ENCODE measurements at regions not wholly inside any gene's neighbourhood (a gene's known extent, or its start where the extent isn't known, plus 50 kb on each side); places are given as distances from the start of the nearest gene placed in this dataset.

DNA sequence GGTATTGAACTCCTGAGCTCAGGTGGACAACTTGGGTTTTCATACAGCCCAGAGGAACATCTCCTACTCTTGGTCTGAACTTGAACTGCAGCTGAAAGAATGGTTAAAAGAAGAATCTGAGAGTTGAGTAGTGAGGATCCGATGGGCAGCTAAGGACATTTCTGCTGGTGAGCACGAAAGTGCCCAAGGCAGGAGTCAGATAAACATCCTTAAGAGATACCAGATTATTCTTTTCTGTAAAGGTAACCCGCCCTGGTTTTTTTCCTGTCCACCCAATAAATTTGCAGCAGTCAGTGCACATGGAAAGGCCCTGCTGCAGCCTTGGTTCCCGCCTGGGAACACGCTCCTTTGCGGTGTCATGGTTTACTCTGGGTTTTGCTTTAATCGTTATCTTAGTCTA is 78.4 kb upstream of the ARHGEF7 start:
- DNase-seq (no peak), ATAC-seq (ENCODE audit: insufficient read depth, low FRiP score) (no peak)
- H3K9me3 ChIP-seq (ENCODE audit: control insufficient read depth in 4 of 4, insufficient read depth in 3 of 4, low read length in 3 of 4): no peaks in the 10 kb centered on the region
- no peak overlapping the region for H3K9ac ChIP-seq (ENCODE audit: insufficient read depth in 1 of 2, low read length in 2 of 2)
- WGBS, 2 donors: 93% methylated on average over 7 of the region's 7 CpGs
- no peaks in the 10 kb centered on the region for H3K4me1 ChIP-seq (ENCODE audit: control insufficient read depth in 5 of 5, insufficient read depth in 5 of 5, low read length in 5 of 5)
- no peak overlapping the region for H3K27ac ChIP-seq (ENCODE audit: low read depth in 1 of 2, low read length in 1 of 2)
- TF ChIP-seq, protein P1, sequence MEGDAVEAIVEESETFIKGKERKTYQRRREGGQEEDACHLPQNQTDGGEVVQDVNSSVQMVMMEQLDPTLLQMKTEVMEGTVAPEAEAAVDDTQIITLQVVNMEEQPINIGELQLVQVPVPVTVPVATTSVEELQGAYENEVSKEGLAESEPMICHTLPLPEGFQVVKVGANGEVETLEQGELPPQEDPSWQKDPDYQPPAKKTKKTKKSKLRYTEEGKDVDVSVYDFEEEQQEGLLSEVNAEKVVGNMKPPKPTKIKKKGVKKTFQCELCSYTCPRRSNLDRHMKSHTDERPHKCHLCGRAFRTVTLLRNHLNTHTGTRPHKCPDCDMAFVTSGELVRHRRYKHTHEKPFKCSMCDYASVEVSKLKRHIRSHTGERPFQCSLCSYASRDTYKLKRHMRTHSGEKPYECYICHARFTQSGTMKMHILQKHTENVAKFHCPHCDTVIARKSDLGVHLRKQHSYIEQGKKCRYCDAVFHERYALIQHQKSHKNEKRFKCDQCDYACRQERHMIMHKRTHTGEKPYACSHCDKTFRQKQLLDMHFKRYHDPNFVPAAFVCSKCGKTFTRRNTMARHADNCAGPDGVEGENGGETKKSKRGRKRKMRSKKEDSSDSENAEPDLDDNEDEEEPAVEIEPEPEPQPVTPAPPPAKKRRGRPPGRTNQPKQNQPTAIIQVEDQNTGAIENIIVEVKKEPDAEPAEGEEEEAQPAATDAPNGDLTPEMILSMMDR (IDR thresholded peaks at IDR 0.05; ENCODE audit: control extremely low read depth, extremely low read depth): no peak
- no peak overlapping the region for H3K4me3 ChIP-seq
- no peaks in the 10 kb centered on the region for H3K36me3 ChIP-seq (ENCODE audit: control insufficient read depth in 4 of 4, insufficient read depth in 4 of 4, low read length in 4 of 4)
- peaks cover 0 to 5% (median 0%) of the 10 kb centered on the region in 3 donors for H3K27me3 ChIP-seq (ENCODE audit: control insufficient read depth in 3 of 3, insufficient read depth in 3 of 3, low read length in 2 of 3)

DNA sequence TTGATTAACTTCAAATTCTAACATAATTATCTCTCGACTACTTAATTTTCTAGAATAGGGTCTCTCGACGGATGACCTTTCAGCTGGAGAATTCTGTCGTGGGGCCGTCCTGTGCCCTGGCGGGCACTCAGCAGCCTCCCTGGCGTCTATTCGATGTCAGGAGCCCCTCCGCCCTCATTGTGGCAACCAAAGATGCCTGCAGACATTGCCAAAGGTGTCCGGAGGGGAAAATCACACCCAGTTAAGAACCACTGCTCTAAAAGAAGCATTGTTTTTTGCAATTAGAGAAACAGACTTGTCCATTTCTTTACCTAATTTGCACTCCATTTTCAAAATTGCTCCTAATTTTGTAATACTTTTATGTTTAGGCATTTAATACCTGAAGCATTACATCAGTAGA is 79.2 kb upstream of the ARHGEF7 start:
- H3K4me1 ChIP-seq (ENCODE audit: control insufficient read depth in 5 of 5, insufficient read depth in 5 of 5, low read length in 5 of 5): no peaks in the 10 kb centered on the region
- H3K36me3 ChIP-seq (ENCODE audit: control insufficient read depth in 4 of 4, insufficient read depth in 4 of 4, low read length in 4 of 4): no peaks in the 10 kb centered on the region
- no peaks in the 10 kb centered on the region for H3K9me3 ChIP-seq (ENCODE audit: control insufficient read depth in 4 of 4, insufficient read depth in 3 of 4, low read length in 3 of 4)
- no peak overlapping the region for H3K4me3 ChIP-seq
- WGBS, 2 donors: 71 to 82% methylated on average over 10 of the region's 10 CpGs
- DNase-seq (no peak), ATAC-seq (ENCODE audit: insufficient read depth, low FRiP score) (no peak)
- no peak overlapping the region for H3K27ac ChIP-seq (ENCODE audit: low read depth in 1 of 2, low read length in 1 of 2)
- H3K27me3 ChIP-seq (ENCODE audit: control insufficient read depth in 3 of 3, insufficient read depth in 3 of 3, low read length in 2 of 3): peaks cover 0 to 5% (median 0%) of the 10 kb centered on the region in 3 donors
- H3K9ac ChIP-seq (ENCODE audit: insufficient read depth in 1 of 2, low read length in 2 of 2): no peak overlapping the region
- TF ChIP-seq, protein P1 (IDR thresholded peaks at IDR 0.05; ENCODE audit: control extremely low read depth, extremely low read depth): no peak

DNA sequence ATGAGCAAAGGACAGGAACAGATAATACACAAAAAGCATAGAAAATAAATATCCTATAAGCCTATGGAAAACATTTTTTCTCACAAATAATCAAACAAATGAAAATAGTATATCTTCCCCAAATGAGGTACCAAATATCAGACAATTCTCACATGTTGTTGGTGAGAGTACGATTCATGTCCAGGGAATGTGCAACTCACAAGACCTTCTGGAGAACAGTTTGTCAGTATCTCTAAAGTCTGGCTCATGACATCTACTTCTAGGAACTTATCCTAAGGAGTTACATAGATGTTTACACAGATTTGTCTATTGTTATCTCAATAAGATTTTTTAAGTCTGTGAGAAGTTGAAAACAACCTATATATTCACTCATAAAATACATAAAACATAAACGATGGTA is 80.3 kb upstream of the ARHGEF7 start:
- Histone ChIP-seq H3K27me3 (ENCODE audit: control insufficient read depth in 3 of 3, insufficient read depth in 3 of 3, low read length in 2 of 3) (peaks cover 0 to 5% (median 0%) of the 10 kb centered on the region in 3 donors), H3K27ac (ENCODE audit: low read depth in 1 of 2, low read length in 1 of 2) (no peak overlapping the region), H3K36me3 (ENCODE audit: control insufficient read depth in 4 of 4, insufficient read depth in 4 of 4, low read length in 4 of 4) (no peaks in the 10 kb centered on the region), H3K9ac (ENCODE audit: insufficient read depth in 1 of 2, low read length in 2 of 2) (no peak overlapping the region), H3K4me3 (no peak overlapping the region), H3K9me3 (ENCODE audit: control insufficient read depth in 4 of 4, insufficient read depth in 3 of 4, low read length in 3 of 4) (peaks cover 0 to 5% (median 0%) of the 10 kb centered on the region in 4 donors), H3K4me1 (ENCODE audit: control insufficient read depth in 5 of 5, insufficient read depth in 5 of 5, low read length in 5 of 5) (no peaks in the 10 kb centered on the region)
- 76 to 86% methylated on average over 2 of the region's 2 CpGs for WGBS, 2 donors
- peak in 1 of 3 donors; percentile 11 for DNase-seq
- TF ChIP-seq, protein P1 (IDR thresholded peaks at IDR 0.05; ENCODE audit: control extremely low read depth, extremely low read depth): no peak
- ATAC-seq (ENCODE audit: insufficient read depth, low FRiP score): no peak

Measured in lung (tissue), 11 donors.